ENCODE measurements at regions not wholly inside any gene's neighbourhood (a gene's known extent, or its start where the extent isn't known, plus 50 kb on each side); places are given as distances from the start of the nearest gene placed in this dataset.
A peak's percentile ranks its signal among the peaks of the same experiment; 100 is the strongest.

GRCh38 chr4:38211885-38212284 is 251.7 kb downstream of the PTTG2 start:
- no peak for DNase-seq (ENCODE audit: low spot score)
- ATAC-seq (ENCODE audit: low FRiP score) = peak; percentile 30
- TF ChIP-seq, protein P1, sequence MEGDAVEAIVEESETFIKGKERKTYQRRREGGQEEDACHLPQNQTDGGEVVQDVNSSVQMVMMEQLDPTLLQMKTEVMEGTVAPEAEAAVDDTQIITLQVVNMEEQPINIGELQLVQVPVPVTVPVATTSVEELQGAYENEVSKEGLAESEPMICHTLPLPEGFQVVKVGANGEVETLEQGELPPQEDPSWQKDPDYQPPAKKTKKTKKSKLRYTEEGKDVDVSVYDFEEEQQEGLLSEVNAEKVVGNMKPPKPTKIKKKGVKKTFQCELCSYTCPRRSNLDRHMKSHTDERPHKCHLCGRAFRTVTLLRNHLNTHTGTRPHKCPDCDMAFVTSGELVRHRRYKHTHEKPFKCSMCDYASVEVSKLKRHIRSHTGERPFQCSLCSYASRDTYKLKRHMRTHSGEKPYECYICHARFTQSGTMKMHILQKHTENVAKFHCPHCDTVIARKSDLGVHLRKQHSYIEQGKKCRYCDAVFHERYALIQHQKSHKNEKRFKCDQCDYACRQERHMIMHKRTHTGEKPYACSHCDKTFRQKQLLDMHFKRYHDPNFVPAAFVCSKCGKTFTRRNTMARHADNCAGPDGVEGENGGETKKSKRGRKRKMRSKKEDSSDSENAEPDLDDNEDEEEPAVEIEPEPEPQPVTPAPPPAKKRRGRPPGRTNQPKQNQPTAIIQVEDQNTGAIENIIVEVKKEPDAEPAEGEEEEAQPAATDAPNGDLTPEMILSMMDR (IDR thresholded peaks at IDR 0.05) = no peak

- TF ChIP-seq, protein P1 (IDR thresholded peaks at IDR 0.05) = no peak
- DNase-seq (ENCODE audit: low spot score) (no peak), ATAC-seq (ENCODE audit: low FRiP score) (no peak)
Measured at GRCh38 chr4:38213083-38213805, 253.0 kb downstream of the PTTG2 start.

DNA sequence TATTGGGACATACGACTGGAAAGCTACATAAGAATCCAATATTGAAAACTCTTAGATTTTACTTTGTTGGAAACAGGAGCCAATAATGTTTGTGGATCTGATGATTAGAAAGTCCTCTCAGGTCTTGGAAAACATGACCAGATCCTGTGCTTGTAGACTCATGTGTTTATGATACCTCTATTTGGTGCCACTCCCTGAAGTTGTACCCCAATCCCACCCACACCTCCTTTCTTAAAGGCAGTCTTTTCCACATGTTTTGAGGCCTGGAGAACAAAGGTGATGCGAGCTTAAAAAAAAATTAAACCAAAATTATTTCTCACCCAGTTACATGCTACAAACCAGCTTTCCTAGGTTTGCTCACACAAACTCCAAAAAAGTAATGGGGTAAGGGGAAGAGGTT is 262.7 kb downstream of the PTTG2 start:
- TF ChIP-seq, protein P1 (IDR thresholded peaks at IDR 0.05) = no peak
- DNase-seq (ENCODE audit: low spot score) (no peak), ATAC-seq (ENCODE audit: low FRiP score) (no peak)

DNA sequence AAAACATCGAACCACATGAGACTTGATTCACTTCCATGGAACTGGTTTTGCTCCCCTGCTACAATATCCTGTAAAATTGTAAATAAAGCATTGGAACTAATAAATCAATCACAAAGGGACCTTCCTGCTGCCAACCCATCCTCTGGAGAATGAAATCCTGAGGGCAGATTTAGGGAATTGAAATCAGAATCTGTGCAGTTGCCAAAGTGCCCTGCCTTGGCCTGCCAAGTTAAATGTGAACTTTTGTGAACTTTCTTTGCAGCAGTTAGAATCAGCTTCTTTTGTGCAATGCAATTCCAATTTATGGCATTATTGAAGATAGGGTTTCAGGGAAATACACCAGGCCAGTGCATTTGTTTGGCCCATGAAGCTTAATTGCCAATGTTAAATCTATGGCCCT is 263.1 kb downstream of the PTTG2 start:
- TF ChIP-seq, protein P1 (IDR thresholded peaks at IDR 0.05) = no peak
- no peak for ATAC-seq (ENCODE audit: low FRiP score)
- no peak for DNase-seq (ENCODE audit: low spot score)

DNA sequence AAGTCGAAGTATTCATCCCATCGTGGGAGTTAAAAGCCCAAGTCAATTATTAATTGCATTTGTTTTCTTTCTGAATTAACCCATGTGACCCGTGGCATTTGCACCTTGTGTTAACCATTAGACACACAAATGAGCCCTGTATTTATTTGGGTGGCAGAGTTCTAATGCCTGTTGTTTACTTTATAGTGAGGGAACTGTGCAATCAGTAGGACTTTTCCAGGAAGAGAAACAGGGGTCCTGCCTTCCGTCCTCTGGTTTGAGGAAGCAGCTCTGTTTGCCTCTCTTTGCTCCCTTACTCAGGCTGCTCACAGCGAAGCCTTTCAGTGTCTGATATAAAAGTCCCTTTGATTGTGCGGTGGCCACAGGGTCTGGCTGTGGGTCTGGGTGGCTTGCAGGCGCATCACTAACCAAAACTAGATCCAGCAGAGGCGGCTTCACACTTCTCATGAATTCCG is 263.6 kb downstream of the PTTG2 start:
- DNase-seq (ENCODE audit: low spot score) = no peak
- no peak for ATAC-seq (ENCODE audit: low FRiP score)
- TF ChIP-seq, protein P1 (IDR thresholded peaks at IDR 0.05) = no peak

DNA sequence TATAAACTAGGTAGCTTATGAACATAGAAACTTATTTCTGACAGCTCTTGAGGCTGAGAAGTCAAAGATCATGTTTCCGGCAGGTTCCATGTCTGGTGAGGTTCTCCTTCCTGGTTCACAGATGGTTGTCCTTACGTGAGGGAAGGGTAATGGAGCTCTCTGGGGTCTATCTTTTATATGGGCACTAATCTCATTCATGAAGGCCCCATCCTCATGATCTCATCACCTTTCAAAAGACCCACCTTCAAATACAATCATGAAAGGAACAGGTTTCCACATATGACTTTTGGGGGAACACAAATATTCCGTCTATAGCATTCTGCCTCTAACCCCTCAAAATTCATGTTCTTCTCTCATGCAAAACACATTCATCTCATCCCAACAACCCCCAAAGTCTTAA is 264.7 kb downstream of the PTTG2 start:
- DNase-seq (ENCODE audit: low spot score) = no peak
- TF ChIP-seq, protein P1 (IDR thresholded peaks at IDR 0.05) = no peak
- no peak for ATAC-seq (ENCODE audit: low FRiP score)

DNA sequence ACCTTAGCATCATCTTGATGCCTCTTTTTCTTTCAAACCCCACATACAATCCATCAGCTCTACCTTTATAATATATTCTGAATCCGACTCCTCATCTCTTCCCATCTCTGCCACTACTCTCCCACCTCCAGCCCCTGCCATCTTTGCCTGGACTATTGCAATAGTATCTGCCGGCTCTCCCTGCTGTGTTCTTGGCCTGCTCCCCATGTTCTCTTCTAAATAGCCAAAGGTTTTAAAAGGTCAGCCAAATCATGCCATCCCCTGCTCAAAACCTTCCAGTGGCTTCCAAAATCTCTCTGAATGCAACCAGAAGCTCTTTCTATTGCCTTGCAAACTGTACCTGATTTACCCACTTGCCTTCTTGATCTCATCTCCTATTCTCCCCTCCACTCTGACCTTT is 266.0 kb downstream of the PTTG2 start:
- no peak for ATAC-seq (ENCODE audit: low FRiP score)

More for the DNA sequence above, 266.0 kb downstream of the PTTG2 start:
- TF ChIP-seq, protein P1 (IDR thresholded peaks at IDR 0.05) = no peak
- no peak for DNase-seq (ENCODE audit: low spot score)
